HepG2 (cell line): ENCODE measurements at regions not wholly inside any gene's neighbourhood (a gene's known extent, or its start where the extent isn't known, plus 50 kb on each side); places are given as distances from the start of the nearest gene placed in this dataset.

ENCODE experiments used
- ATAC-seq: fragments of 200-7000 bp; cut with Tn5 transposase; 3 replicates; pipeline ENCODE4 v1.9.1; 2020; ENCODE audit warnings: mild to moderate bottlenecking, moderate library complexity
- BruUV-seq: library from RNA; stranded (reverse); fragments of 400-500 nt; replicated peaks from 2 replicates; lab custom pipeline; 2021; lab: Mats Ljungman, UMichigan
- CTCF ChIA-PET: fragments of 300-600 bp; formaldehyde crosslinking; extraction: SDS; loops from one replicate; lab custom pipeline; 2021; ENCODE audit warnings: low total read pairs, inconsistent platforms, low intra/inter-chr PET ratio; lab: Yijun Ruan, JAX
- POLR2A ChIA-PET: fragments of 350-600 bp; sonication (Branson Sonifier 250); formaldehyde crosslinking; loops from one replicate; lab custom pipeline; 2020; ENCODE audit warnings: antibody characterized with exemption, inconsistent platforms; lab: Yijun Ruan, JAX
- DNase-seq: peaks from one replicate; pipeline ENCODE4 v3.0.0-alpha.2; 2015; ENCODE audit warnings: low spot score
- FAIRE-seq: peaks from 3 replicates; lab custom pipeline; 2011; peaks lifted over from hg19 to GRCh38; lab: Jason Lieb, UNC
- H2AFZ ChIP-seq: one replicate; pipeline ENCODE4 v1.6.1; 2011; ENCODE audit warnings: low read length, inconsistent platforms
- H3K27ac ChIP-seq: fragments of 300-600 bp; 3 replicates; pipeline ENCODE4 v1.8.0; 2011; ENCODE audit warnings: mixed run types, mild to moderate bottlenecking, mixed read lengths, low read length, inconsistent platforms; ENCODE audit not compliant: insufficient read depth; ENCODE audit errors: extremely low read length
- H3K27me3 ChIP-seq, 2 experiments: fragments of 200-600 bp in 1 of 2; 2 replicates in 1 of 2; 3 replicates in 1 of 2; pipeline versions ENCODE4 v1.6.0 to v1.8.0; 2011; ENCODE audit warnings: low read length in 2 of 2, mild to moderate bottlenecking in 2 of 2, moderate library complexity in 2 of 2, inconsistent platforms in 1 of 2; ENCODE audit not compliant: insufficient read depth in 2 of 2, control insufficient read depth in 1 of 2
- H3K36me3 ChIP-seq, 2 experiments: fragments of 200-600 bp in 1 of 2; replicated peaks in 1 of 2; 2 replicates in 1 of 2; 3 replicates in 1 of 2; pipeline versions ENCODE4 v1.5.1 to v1.8.0; 2011; ENCODE audit warnings: low read length in 2 of 2, inconsistent platforms in 1 of 2; ENCODE audit not compliant: insufficient read depth in 2 of 2, control insufficient read depth in 1 of 2
- H3K4me1 ChIP-seq: 2 replicates; pipeline ENCODE4 v1.5.1; 2012; ENCODE audit warnings: low read length, inconsistent platforms; ENCODE audit not compliant: insufficient read depth
- H3K4me2 ChIP-seq: 2 replicates; pipeline ENCODE4 v1.6.0; 2011; ENCODE audit warnings: low read depth, low read length, inconsistent platforms
- H3K4me3 ChIP-seq, 3 experiments: fragments of 200-600 bp in 1 of 3; sonication (generic), shearing (Covaris generic) in 1 of 3; replicated peaks in 1 of 3; 2 replicates each; pipeline ENCODE4 v1.5.1; 2011 to 2016; ENCODE audit warnings: low read length in 3 of 3, inconsistent platforms in 2 of 3, low read depth in 2 of 3, mild to moderate bottlenecking in 2 of 3, control low read depth in 1 of 3, mixed read lengths in 1 of 3; ENCODE audit not compliant: insufficient read depth in 1 of 3
- H3K79me2 ChIP-seq: one replicate; pipeline ENCODE4 v1.6.1; 2011; ENCODE audit warnings: low read length, inconsistent platforms; ENCODE audit not compliant: insufficient read depth
- H3K9ac ChIP-seq: 2 replicates; pipeline ENCODE4 v1.6.0; 2011; ENCODE audit warnings: mild to moderate bottlenecking, low read depth, low read length, inconsistent platforms; ENCODE audit not compliant: insufficient read depth
- H3K9me3 ChIP-seq: 2 replicates; pipeline ENCODE4 v1.5.1; 2012; ENCODE audit warnings: mild to moderate bottlenecking, low read length
- H4K20me1 ChIP-seq: 2 replicates; pipeline ENCODE4 v1.6.0; 2011; ENCODE audit warnings: inconsistent platforms, mild to moderate bottlenecking, low read length, moderate library complexity; ENCODE audit not compliant: insufficient read depth
- AGO2 ChIP-seq: fragments of 200-400 bp; formaldehyde crosslinking; optimal IDR thresholded peaks from 2 replicates; pipeline ENCODE3; 2017; ENCODE audit warnings: mild to moderate bottlenecking, low read depth, low read length, moderate library complexity
- CHD2 ChIP-seq: IDR thresholded peaks from 2 replicates; pipeline ENCODE4 v1.6.1; 2011; ENCODE audit warnings: low read depth, low read length, improper control_type of control experiment
- FUBP1 ChIP-seq: sonication (generic); formaldehyde crosslinking; IDR thresholded peaks from 2 replicates; pipeline ENCODE4 v1.5.1; 2020; ENCODE audit warnings: missing genetic modification reagents, mild to moderate bottlenecking, borderline replicate concordance
- GABPB1 ChIP-seq: IDR thresholded peaks from 2 replicates; pipeline ENCODE4 v1.6.1; 2016; ENCODE audit warnings: mild to moderate bottlenecking, missing genetic modification reagents, moderate library complexity, missing compliant biosample characterization
- KLF13 ChIP-seq: sonication (generic); formaldehyde crosslinking; IDR thresholded peaks from 2 replicates; pipeline ENCODE4 v1.4.0; 2020; ENCODE audit warnings: mild to moderate bottlenecking, missing genetic modification reagents
- NFE2L2 ChIP-seq: fragments of 150-350 bp; IDR thresholded peaks from 2 replicates; pipeline ENCODE4 v1.6.1; 2014; ENCODE audit warnings: low read length
- PHF20 ChIP-seq: sonication (generic); formaldehyde crosslinking; IDR thresholded peaks from 2 replicates; pipeline ENCODE4 v1.5.0; 2020; ENCODE audit warnings: mild to moderate bottlenecking, missing genetic modification reagents
- PLRG1 ChIP-seq: fragments of 450-650 bp; conservative IDR thresholded peaks from 2 replicates; pipeline ENCODE4 v1.6.1; 2016
- SMAD1 ChIP-seq: sonication (generic); formaldehyde crosslinking; IDR thresholded peaks from 2 replicates; pipeline ENCODE4 v1.4.0; 2020; ENCODE audit warnings: missing genetic modification reagents, low read depth, mild to moderate bottlenecking, borderline replicate concordance
- ZFP36L1 ChIP-seq: sonication (generic); formaldehyde crosslinking; IDR thresholded peaks from 2 replicates; pipeline ENCODE4 v1.8.0; 2022; ENCODE audit warnings: mild to moderate bottlenecking, missing genetic modification reagents, moderate library complexity
- ZFP41 ChIP-seq: sonication (generic); formaldehyde crosslinking; IDR thresholded peaks from 2 replicates; pipeline ENCODE4 v1.4.0; 2020; ENCODE audit warnings: mild to moderate bottlenecking, missing genetic modification reagents, borderline replicate concordance
- ZFP62 ChIP-seq: sonication (generic); formaldehyde crosslinking; IDR thresholded peaks from 2 replicates; pipeline ENCODE4 v1.4.0; 2020; ENCODE audit warnings: missing genetic modification reagents
- ZKSCAN5 ChIP-seq: sonication (generic); formaldehyde crosslinking; IDR thresholded peaks from 2 replicates; pipeline ENCODE4 v1.5.1; 2020; ENCODE audit warnings: mild to moderate bottlenecking, missing genetic modification reagents
- ZNF33A ChIP-seq: sonication (generic); formaldehyde crosslinking; IDR thresholded peaks from 2 replicates; pipeline ENCODE4 v1.5.1; 2020; ENCODE audit warnings: missing genetic modification reagents, mild to moderate bottlenecking, moderate library complexity, borderline replicate concordance
- ZNF614 ChIP-seq: IDR thresholded peaks from 2 replicates; pipeline ENCODE4 v1.6.1; 2018; ENCODE audit warnings: missing biosample characterization, missing genetic modification reagents, inconsistent platforms, borderline replicate concordance
- ZNF639 ChIP-seq: conservative IDR thresholded peaks from 2 replicates; pipeline ENCODE4 v1.6.1; 2018; ENCODE audit warnings: missing genetic modification reagents
- ZNF782 ChIP-seq: sonication (generic); formaldehyde crosslinking; IDR thresholded peaks from 2 replicates; pipeline ENCODE4 v1.4.0; 2020; ENCODE audit warnings: missing genetic modification reagents, mild to moderate bottlenecking, borderline replicate concordance
- ZNF816 ChIP-seq: sonication (generic); formaldehyde crosslinking; IDR thresholded peaks from 2 replicates; pipeline ENCODE4 v1.8.0; 2022; ENCODE audit warnings: missing genetic modification reagents, mild to moderate bottlenecking, borderline replicate concordance
- ZNF883 ChIP-seq: sonication (generic); formaldehyde crosslinking; IDR thresholded peaks from 2 replicates; pipeline ENCODE4 v1.5.1; 2020; ENCODE audit warnings: mild to moderate bottlenecking, missing genetic modification reagents; ENCODE audit errors: not compliant biosample characterization
- WGBS: methylation state at CpG from one replicate; pipeline ENCODE4 v1.1.6; 2017; ENCODE audit warnings: low lambda C conversion rate; 5-methylcytosine and 5-hydroxymethylcytosine counted together
- in situ Hi-C: cut with HindIII; loops from 2 replicates; pipeline ENCODE4 v1.10.0; 2017; ENCODE audit warnings: low pct_unique_long_range_greater_than_20kb; ENCODE audit not compliant: extremely low pct_ligation_motif_present
- intact Hi-C: fragments of 100-400 bp; cut with micrococcal nuclease; formaldehyde crosslinking; loops from one replicate; pipeline ENCODE4 v1.10.0; 2022; ENCODE audit not compliant: unreplicated experiment

DNA sequence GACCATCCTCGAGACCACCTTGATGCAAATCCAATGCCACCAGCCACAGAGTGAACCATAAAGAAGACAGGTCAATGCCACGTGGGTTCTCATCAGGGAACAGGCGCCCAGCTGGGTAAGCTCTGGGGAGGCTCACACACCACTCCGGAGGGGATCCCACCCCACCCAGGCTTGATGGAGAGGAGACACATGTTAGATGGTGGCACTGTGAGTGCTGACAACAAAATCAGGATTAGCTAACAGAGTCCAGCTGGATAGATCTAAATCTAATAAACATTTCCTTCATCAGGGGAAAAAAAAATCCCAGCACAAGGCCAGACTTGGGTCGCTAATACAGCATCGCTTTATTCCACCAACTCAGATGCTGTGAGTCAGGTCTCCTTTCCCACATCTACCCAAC lies 132.2 kb upstream of the TNR start:
- Histone ChIP-seq H2AFZ (no peak overlapping the region), H3K27ac (no peak overlapping the region), H3K4me3 (no peak overlapping the region), H3K36me3 (no peaks in the 10 kb centered on the region), H3K79me2 (no peaks in the 10 kb centered on the region), H3K4me2 (no peak overlapping the region), H3K9ac (no peak overlapping the region), H4K20me1 (no peaks in the 10 kb centered on the region), H3K9me3 (no peaks in the 10 kb centered on the region), H3K27me3 (peaks cover 5 to 15% of the 10 kb centered on the region in 2 experiments; a peak in 4 of 5 replicates), H3K4me1 (no peaks in the 10 kb centered on the region)
- BruUV-seq = no TSS peak
- intact Hi-C loops = no loop called here
- no peak for DNase-seq
- in situ Hi-C loops = loop anchor here (25.0 kb wide), 1 partner anchor 713 kb away; no protein-coding TSS in a partner anchor
- CTCF ChIA-PET = no interaction called here
- ATAC-seq = no peak
- POLR2A ChIA-PET = no interaction called here
- FAIRE-seq = no peak
- TF ChIP-seq ZFP62 (CRISPR knock-in tag) = no peak
- no peak for TF ChIP-seq ZKSCAN5
- no peak for TF ChIP-seq ZFP41 (CRISPR knock-in tag)
- no peak for TF ChIP-seq GABPB1
- no peak for TF ChIP-seq PLRG1
- no peak for TF ChIP-seq ZNF614
- no peak for TF ChIP-seq ZNF782 (CRISPR knock-in tag)
- TF ChIP-seq FUBP1 (CRISPR knock-in tag) = no peak
- no peak for TF ChIP-seq NFE2L2
- TF ChIP-seq KLF13 (CRISPR knock-in tag) = no peak
- TF ChIP-seq ZFP36L1 = no peak
- no peak for TF ChIP-seq PHF20 (CRISPR knock-in tag)
- TF ChIP-seq SMAD1 (CRISPR knock-in tag) = no peak
- no peak for TF ChIP-seq AGO2
- no peak for TF ChIP-seq CHD2
- TF ChIP-seq ZNF816 (CRISPR knock-in tag) = no peak
- TF ChIP-seq ZNF883 = no peak
- no peak for TF ChIP-seq ZNF639
- no peak for TF ChIP-seq ZNF33A
- 67% methylated on average over 5 of the region's 6 CpGs for WGBS
